ENCODE measurements at regions not wholly inside any gene's neighbourhood (a gene's known extent, or its start where the extent isn't known, plus 50 kb on each side); places are given as distances from the start of the nearest gene placed in this dataset.
"Not testable (repeated sequence)": the region's sequence is repeated elsewhere in the genome, so short reads cannot be mapped to it uniquely, and the experiment has no call there.

- TF ChIP-seq ZNF274 (IDR thresholded peaks at IDR 0.05; ENCODE audit: low read depth, low read length): no peak
Observed at GRCh38 chr7:24434972-24435371, 138.3 kb upstream of the PALS2 start.

GRCh38 chr7:24436131-24436920, 136.9 kb upstream of the PALS2 start:
- no peak for TF ChIP-seq ZNF274 (IDR thresholded peaks at IDR 0.05; ENCODE audit: low read depth, low read length)
- H3K4me3 ChIP-seq (ENCODE audit: low read length): no peak overlapping the region

More at GRCh38 chr7:24434972-24435371, 138.3 kb upstream of the PALS2 start:
- no peak overlapping the region for H3K4me3 ChIP-seq (ENCODE audit: low read length)

- H3K4me3 ChIP-seq (ENCODE audit: low read length): no peak overlapping the region
- TF ChIP-seq ZNF274 (IDR thresholded peaks at IDR 0.05; ENCODE audit: low read depth, low read length): no peak
Observed at GRCh38 chr7:24438232-24438631, 135.0 kb upstream of the PALS2 start.

- H3K4me3 ChIP-seq (ENCODE audit: low read length): not testable (repeated sequence)
Observed at GRCh38 chr7:24439104-24439503, 134.1 kb upstream of the PALS2 start.

- no peak for TF ChIP-seq ZNF274 (IDR thresholded peaks at IDR 0.05; ENCODE audit: low read depth, low read length)
- no peak overlapping the region for H3K4me3 ChIP-seq (ENCODE audit: low read length)
Observed at GRCh38 chr7:24440892-24441291, 132.4 kb upstream of the PALS2 start.

- no peak for TF ChIP-seq ZNF274 (IDR thresholded peaks at IDR 0.05; ENCODE audit: low read depth, low read length)
- H3K4me3 ChIP-seq (ENCODE audit: low read length): no peak overlapping the region
Observed at GRCh38 chr7:24441314-24442027, 131.8 kb upstream of the PALS2 start.

GRCh38 chr7:24442170-24442777, 131.0 kb upstream of the PALS2 start:
- no peak overlapping the region for H3K4me3 ChIP-seq (ENCODE audit: low read length)
- no peak for TF ChIP-seq ZNF274 (IDR thresholded peaks at IDR 0.05; ENCODE audit: low read depth, low read length)

GRCh38 chr7:24444666-24445440, 128.4 kb upstream of the PALS2 start:
- H3K4me3 ChIP-seq (ENCODE audit: low read length): no peak overlapping the region
- no peak for TF ChIP-seq ZNF274 (IDR thresholded peaks at IDR 0.05; ENCODE audit: low read depth, low read length)

GRCh38 chr7:24448038-24448437, 125.2 kb upstream of the PALS2 start:
- TF ChIP-seq ZNF274 (IDR thresholded peaks at IDR 0.05; ENCODE audit: low read depth, low read length): no peak
- H3K4me3 ChIP-seq (ENCODE audit: low read length): no peak overlapping the region

- not testable (repeated sequence) for H3K4me3 ChIP-seq (ENCODE audit: low read length)
Observed at GRCh38 chr7:24449416-24449815, 123.8 kb upstream of the PALS2 start.

GRCh38 chr7:24455813-24456525, 117.3 kb upstream of the PALS2 start:
- H3K4me3 ChIP-seq (ENCODE audit: low read length): peak overlapping the region; percentile 54; the same call in 1 of the 2 replicates
- TF ChIP-seq ZNF274 (IDR thresholded peaks at IDR 0.05; ENCODE audit: low read depth, low read length): no peak

GRCh38 chr7:24456526-24457218, 116.6 kb upstream of the PALS2 start:
- no peak for TF ChIP-seq ZNF274 (IDR thresholded peaks at IDR 0.05; ENCODE audit: low read depth, low read length)
- H3K4me3 ChIP-seq (ENCODE audit: low read length): no peak overlapping the region

GRCh38 chr7:24457219-24457558, 116.1 kb upstream of the PALS2 start:
- no peak for TF ChIP-seq ZNF274 (IDR thresholded peaks at IDR 0.05; ENCODE audit: low read depth, low read length)
- H3K4me3 ChIP-seq (ENCODE audit: low read length): no peak overlapping the region

All from GM08714 (cell line).